SK-N-SH (cell line): ENCODE measurements at regions not wholly inside any gene's neighbourhood (a gene's known extent, or its start where the extent isn't known, plus 50 kb on each side); places are given as distances from the start of the nearest gene placed in this dataset.
"Not testable (repeated sequence)": the region's sequence is repeated elsewhere in the genome, so short reads cannot be mapped to it uniquely, and the experiment has no call there.

Experiments used
- EP300 ChIP-seq, 2 experiments: IDR thresholded peaks; 2 replicates each; pipeline versions ENCODE4 v1.4.0 to v1.6.1; 2012; ENCODE audit warnings: borderline replicate concordance in 1 of 2, low read depth in 1 of 2, low read length in 1 of 2
- EZH2phosphoT487 ChIP-seq: fragments of 200-600 bp; sonication (generic); IDR thresholded peaks from 2 replicates; pipeline ENCODE4 v1.6.1; 2017; ENCODE audit warnings: low read depth, mixed run types, mild to moderate bottlenecking, antibody characterized with exemption, moderate library complexity, borderline replicate concordance
- FOXJ3 ChIP-seq: sonication (generic); formaldehyde crosslinking; IDR thresholded peaks from 2 replicates; pipeline ENCODE4 v1.5.1; 2020; ENCODE audit warnings: mild to moderate bottlenecking, missing genetic modification reagents
- GABPA ChIP-seq: IDR thresholded peaks from 2 replicates; pipeline ENCODE4 v1.4.0; 2012; ENCODE audit warnings: low read depth, mild to moderate bottlenecking
- JUND ChIP-seq: IDR thresholded peaks from 2 replicates; pipeline ENCODE4 v1.4.0; 2012
- NRF1 ChIP-seq: IDR thresholded peaks from 2 replicates; pipeline ENCODE4 v1.6.1; 2012; ENCODE audit warnings: low read depth, mild to moderate bottlenecking, low read length
- SIN3A ChIP-seq: IDR thresholded peaks from 2 replicates; pipeline ENCODE4 v1.6.1; 2012; ENCODE audit warnings: low read depth, mild to moderate bottlenecking, low read length, moderate library complexity, borderline replicate concordance
- TF ChIP-seq, protein P1 (sequence below): fragments of 200-600 bp; sonication (generic); IDR thresholded peaks from 2 replicates; pipeline ENCODE4 v1.6.1; 2017; ENCODE audit warnings: antibody characterized with exemption, mild to moderate bottlenecking, moderate library complexity
- TF ChIP-seq, protein P2 (sequence below): IDR thresholded peaks from 2 replicates; pipeline ENCODE4 v1.4.0; 2012; ENCODE audit warnings: low read depth

DNA sequence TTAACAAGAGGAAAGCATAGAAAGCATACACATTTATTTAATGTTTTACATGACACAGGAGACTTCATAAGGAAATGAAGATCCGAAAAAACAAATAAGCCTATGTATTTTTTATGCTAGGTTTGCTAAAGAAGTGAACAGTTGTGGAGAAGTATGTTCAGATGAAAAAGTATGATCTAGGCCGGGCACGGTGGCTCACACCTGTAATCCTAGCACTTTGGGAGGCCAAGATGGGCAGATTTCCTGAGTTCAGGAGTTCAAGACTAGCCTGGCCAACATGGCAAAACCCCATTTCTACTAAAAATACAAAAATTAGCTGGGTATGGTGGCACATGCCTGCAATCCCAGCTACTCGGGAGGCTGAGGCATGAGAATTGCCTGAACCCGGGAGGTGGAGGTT is 69.2 kb upstream of the RPL38 start:
- TF ChIP-seq, protein P1, sequence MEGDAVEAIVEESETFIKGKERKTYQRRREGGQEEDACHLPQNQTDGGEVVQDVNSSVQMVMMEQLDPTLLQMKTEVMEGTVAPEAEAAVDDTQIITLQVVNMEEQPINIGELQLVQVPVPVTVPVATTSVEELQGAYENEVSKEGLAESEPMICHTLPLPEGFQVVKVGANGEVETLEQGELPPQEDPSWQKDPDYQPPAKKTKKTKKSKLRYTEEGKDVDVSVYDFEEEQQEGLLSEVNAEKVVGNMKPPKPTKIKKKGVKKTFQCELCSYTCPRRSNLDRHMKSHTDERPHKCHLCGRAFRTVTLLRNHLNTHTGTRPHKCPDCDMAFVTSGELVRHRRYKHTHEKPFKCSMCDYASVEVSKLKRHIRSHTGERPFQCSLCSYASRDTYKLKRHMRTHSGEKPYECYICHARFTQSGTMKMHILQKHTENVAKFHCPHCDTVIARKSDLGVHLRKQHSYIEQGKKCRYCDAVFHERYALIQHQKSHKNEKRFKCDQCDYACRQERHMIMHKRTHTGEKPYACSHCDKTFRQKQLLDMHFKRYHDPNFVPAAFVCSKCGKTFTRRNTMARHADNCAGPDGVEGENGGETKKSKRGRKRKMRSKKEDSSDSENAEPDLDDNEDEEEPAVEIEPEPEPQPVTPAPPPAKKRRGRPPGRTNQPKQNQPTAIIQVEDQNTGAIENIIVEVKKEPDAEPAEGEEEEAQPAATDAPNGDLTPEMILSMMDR: not testable (repeated sequence)
- TF ChIP-seq GABPA; EZH2phosphoT487; SIN3A; JUND; EP300 (IDR thresholded peaks at IDR 0.05; ENCODE audit: borderline replicate concordance in 1 of 2, low read depth in 1 of 2, low read length in 1 of 2); NRF1; FOXJ3 (CRISPR knock-in tag): not testable (repeated sequence)
- TF ChIP-seq, protein P2, sequence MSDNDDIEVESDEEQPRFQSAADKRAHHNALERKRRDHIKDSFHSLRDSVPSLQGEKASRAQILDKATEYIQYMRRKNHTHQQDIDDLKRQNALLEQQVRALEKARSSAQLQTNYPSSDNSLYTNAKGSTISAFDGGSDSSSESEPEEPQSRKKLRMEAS: not testable (repeated sequence)
